H9 (cell line): ENCODE measurements at regions not wholly inside any gene's neighbourhood (a gene's known extent, or its start where the extent isn't known, plus 50 kb on each side); places are given as distances from the start of the nearest gene placed in this dataset.

Experiments used
- DNase-seq: peaks from one replicate; pipeline ENCODE4 v3.0.0-alpha.2; 2017
- H2AFZ ChIP-seq: one replicate; pipeline ENCODE4 v1.6.1; 2013; ENCODE audit warnings: mild to moderate bottlenecking, low read length, control low read depth, moderate library complexity
- H2AK5ac ChIP-seq: 2 replicates; pipeline ENCODE4 v1.6.1; 2013; ENCODE audit warnings: low read length, control low read depth, mixed read lengths; ENCODE audit not compliant: insufficient read length
- H2BK120ac ChIP-seq: one replicate; pipeline ENCODE4 v1.6.1; 2013; ENCODE audit warnings: low read depth, mild to moderate bottlenecking, low read length, control low read depth, inconsistent platforms; ENCODE audit not compliant: poor library complexity, severe bottlenecking
- H2BK12ac ChIP-seq: 2 replicates; pipeline ENCODE4 v1.6.1; 2013; ENCODE audit warnings: low read length, control low read depth, mixed read lengths, low read depth; ENCODE audit not compliant: insufficient read length
- H2BK15ac ChIP-seq: 2 replicates; pipeline ENCODE4 v1.6.1; 2013; ENCODE audit warnings: low read depth, low read length, control low read depth
- H2BK20ac ChIP-seq: one replicate; pipeline ENCODE4 v1.6.1; 2013; ENCODE audit warnings: low read depth, mild to moderate bottlenecking, low read length, control low read depth, inconsistent platforms; ENCODE audit not compliant: poor library complexity, severe bottlenecking
- H2BK5ac ChIP-seq: 2 replicates; pipeline ENCODE4 v1.6.1; 2013; ENCODE audit warnings: low read length, control low read depth, mixed read lengths; ENCODE audit not compliant: insufficient read length
- H3K14ac ChIP-seq: 2 replicates; pipeline ENCODE4 v1.6.1; 2013; ENCODE audit warnings: low read length, control low read depth; ENCODE audit not compliant: insufficient read depth
- H3K18ac ChIP-seq: 2 replicates; pipeline ENCODE4 v1.6.1; 2013; ENCODE audit warnings: low read depth, mild to moderate bottlenecking, mixed read lengths, low read length, control low read depth; ENCODE audit not compliant: insufficient read length
- H3K23ac ChIP-seq: 2 replicates; pipeline ENCODE4 v1.6.1; 2013; ENCODE audit warnings: low read length, control low read depth, mixed read lengths, low read depth; ENCODE audit not compliant: insufficient read length
- H3K23me2 ChIP-seq: 2 replicates; pipeline ENCODE4 v1.6.1; 2013; ENCODE audit warnings: low read depth, mild to moderate bottlenecking, mixed read lengths, low read length, control low read depth; ENCODE audit not compliant: insufficient read length, poor library complexity, severe bottlenecking
- H3K27ac ChIP-seq: 2 replicates; pipeline ENCODE4 v1.5.1; 2013; ENCODE audit warnings: low read length, control low read depth, mixed read lengths, low read depth; ENCODE audit not compliant: insufficient read length
- H3K27me3 ChIP-seq: 2 replicates; pipeline ENCODE4 v1.6.1; 2013; ENCODE audit warnings: low read length, control low read depth, inconsistent platforms; ENCODE audit not compliant: insufficient read depth
- H3K4ac ChIP-seq: 2 replicates; pipeline ENCODE4 v1.6.1; 2013; ENCODE audit warnings: low read depth, mild to moderate bottlenecking, control low read depth, inconsistent platforms, low read length, moderate library complexity
- H3K4me1 ChIP-seq: 2 replicates; pipeline ENCODE4 v1.6.1; 2013; ENCODE audit warnings: low read length, control low read depth, inconsistent platforms; ENCODE audit not compliant: insufficient read depth
- H3K4me2 ChIP-seq: 2 replicates; pipeline ENCODE4 v1.6.1; 2013; ENCODE audit warnings: low read length, control low read depth, mixed read lengths; ENCODE audit not compliant: insufficient read length, insufficient read depth
- H3K56ac ChIP-seq: 2 replicates; pipeline ENCODE4 v1.6.1; 2013; ENCODE audit warnings: low read depth, mild to moderate bottlenecking, mixed read lengths, low read length, control low read depth; ENCODE audit not compliant: insufficient read length
- H3K79me1 ChIP-seq: 2 replicates; pipeline ENCODE4 v1.6.1; 2013; ENCODE audit warnings: low read depth, mild to moderate bottlenecking, moderate library complexity, low read length, control low read depth, inconsistent platforms; ENCODE audit not compliant: insufficient read depth, poor library complexity, severe bottlenecking
- H3K79me2 ChIP-seq: 2 replicates; pipeline ENCODE4 v1.6.1; 2013; ENCODE audit warnings: low read length, control low read depth, inconsistent platforms; ENCODE audit not compliant: insufficient read depth
- H3K9ac ChIP-seq: 2 replicates; pipeline ENCODE4 v1.6.1; 2013; ENCODE audit warnings: low read length, control low read depth, mixed read lengths; ENCODE audit not compliant: insufficient read length; ENCODE audit errors: extremely low read depth
- H3K9me3 ChIP-seq: one replicate; pipeline ENCODE4 v1.6.1; 2013; ENCODE audit warnings: low read depth, low read length, inconsistent platforms; ENCODE audit not compliant: control insufficient read depth
- H3T11ph ChIP-seq: one replicate; pipeline ENCODE4 v1.6.1; 2013; ENCODE audit warnings: mild to moderate bottlenecking, low read length, control low read depth, inconsistent platforms
- H4K20me1 ChIP-seq: one replicate; pipeline ENCODE4 v1.6.1; 2013; ENCODE audit not compliant: control insufficient read depth, insufficient read length, insufficient read depth
- H4K5ac ChIP-seq: 2 replicates; pipeline ENCODE4 v1.6.1; 2013; ENCODE audit warnings: low read depth, mild to moderate bottlenecking, mixed read lengths, low read length, control low read depth; ENCODE audit not compliant: insufficient read length
- H4K8ac ChIP-seq: replicated peaks from 2 replicates; pipeline ENCODE4 v1.6.1; 2013; ENCODE audit warnings: low read length, control low read depth, mixed read lengths, low read depth; ENCODE audit not compliant: insufficient read length
- H4K91ac ChIP-seq: 2 replicates; pipeline ENCODE4 v1.6.1; 2013; ENCODE audit warnings: low read depth, mild to moderate bottlenecking, moderate library complexity, mixed read lengths, low read length, control low read depth; ENCODE audit not compliant: insufficient read length
- H3K27ac Mint-ChIP-seq, 3 experiments: 2 replicates in 2 of 3; 3 replicates in 1 of 3; pipeline ENCODE4 v1.8.0; 2020 to 2021; ENCODE audit warnings: mixed read lengths in 3 of 3, mild to moderate bottlenecking in 1 of 3, moderate library complexity in 1 of 3
- H3K27me3 Mint-ChIP-seq: 2 replicates; pipeline ENCODE4 v1.8.0; 2021; ENCODE audit warnings: low read depth, mild to moderate bottlenecking, moderate library complexity, mixed read lengths
- H3K36me3 Mint-ChIP-seq, 3 experiments: 2 replicates in 2 of 3; 3 replicates in 1 of 3; pipeline ENCODE4 v1.8.0; 2020 to 2021; ENCODE audit warnings: low read depth in 3 of 3, mixed read lengths in 3 of 3; ENCODE audit not compliant: insufficient read depth in 1 of 3
- H3K4me1 Mint-ChIP-seq, 2 experiments: 2 replicates each; pipeline ENCODE4 v1.8.0; 2020; ENCODE audit warnings: mixed read lengths in 2 of 2
- H3K4me3 Mint-ChIP-seq, 2 experiments: 2 replicates in 1 of 2; 3 replicates in 1 of 2; pipeline ENCODE4 v1.8.0; 2020 to 2021; ENCODE audit warnings: mild to moderate bottlenecking in 2 of 2, mixed read lengths in 2 of 2, moderate library complexity in 1 of 2
- H3K9me3 Mint-ChIP-seq, 2 experiments: 2 replicates in 1 of 2; 3 replicates in 1 of 2; pipeline ENCODE4 v1.8.0; 2020; ENCODE audit warnings: mild to moderate bottlenecking in 2 of 2, mixed read lengths in 2 of 2, moderate library complexity in 1 of 2
- CTCF ChIP-seq: fragments of 200-600 bp; sonication (generic); conservative IDR thresholded peaks from 3 replicates; pipeline ENCODE4 v1.8.0; 2021; ENCODE audit warnings: antibody characterized with exemption, mild to moderate bottlenecking
- WGBS: extraction: QIAGEN DNeasy Blood & Tissue Kit; methylation state at CpG from one replicate; pipeline ENCODE4 v1.1.7; 2013; ENCODE audit warnings: missing lambda C conversion rate, low lambda C conversion rate, mixed read lengths; ENCODE audit not compliant: insufficient read length; ENCODE audit errors: extremely low coverage; 5-methylcytosine and 5-hydroxymethylcytosine counted together

- H2BK15ac ChIP-seq, result no peak overlapping the region
- no peak for TF ChIP-seq CTCF
- no peaks in the 10 kb centered on the region for H3K79me1 ChIP-seq
- no peak overlapping the region for H2AK5ac ChIP-seq
- H2AFZ ChIP-seq, result no peak overlapping the region
- no peak overlapping the region for H4K8ac ChIP-seq
- no peak overlapping the region for H2BK5ac ChIP-seq
- H3K4me3 Mint-ChIP-seq, result no peak overlapping the region
- H3K4me2 ChIP-seq, result no peak overlapping the region
- H3T11ph ChIP-seq, result no peak overlapping the region
- no peak overlapping the region for H3K18ac ChIP-seq
- H3K27ac ChIP-seq, result no peak overlapping the region
- no peak overlapping the region for H2BK20ac ChIP-seq
- no peak overlapping the region for H4K5ac ChIP-seq
- WGBS, result no CpG with 5 or more reads among the region's 1 CpG
- H3K9ac ChIP-seq, result no peak overlapping the region
- peaks cover 89% of the 10 kb centered on the region for H3K27me3 Mint-ChIP-seq
- H3K79me2 ChIP-seq, result no peaks in the 10 kb centered on the region
- no peak overlapping the region for H2BK120ac ChIP-seq
- no peak overlapping the region for H3K14ac ChIP-seq
- H3K27me3 ChIP-seq, result peaks cover 21% of the 10 kb centered on the region; the same call in 1 of the 2 replicates
- no peaks in the 10 kb centered on the region for H3K23me2 ChIP-seq
- no peaks in the 10 kb centered on the region for H3K4me1 ChIP-seq
- H3K9me3 Mint-ChIP-seq, result no peaks in the 10 kb centered on the region
- no peak overlapping the region for H3K23ac ChIP-seq
- DNase-seq, result no peak
- H3K36me3 Mint-ChIP-seq, result no peaks in the 10 kb centered on the region
- no peaks in the 10 kb centered on the region for H4K20me1 ChIP-seq
- H3K4me1 Mint-ChIP-seq, result no peaks in the 10 kb centered on the region
- H3K27ac Mint-ChIP-seq, result no peak overlapping the region
- H3K56ac ChIP-seq, result no peak overlapping the region
- H2BK12ac ChIP-seq, result no peak overlapping the region
- H3K4ac ChIP-seq, result no peak overlapping the region
- no peaks in the 10 kb centered on the region for H3K9me3 ChIP-seq
- H4K91ac ChIP-seq, result no peak overlapping the region
Observed at GRCh38 chr2:176516051-176516602, 246.9 kb downstream of the MTX2 start.
